ENCODE measurements at regions not wholly inside any gene's neighbourhood (a gene's known extent, or its start where the extent isn't known, plus 50 kb on each side); places are given as distances from the start of the nearest gene placed in this dataset.

- no peak for DNase-seq (ENCODE audit: low spot score)
These were observed 115.6 kb downstream of the IRS2 start for GRCh38 chr13:109670776-109671175.

- no peak for DNase-seq (ENCODE audit: low spot score)
These were observed 116.4 kb downstream of the IRS2 start for GRCh38 chr13:109669956-109670355.

GRCh38 chr13:109669234-109669612 lies 117.2 kb downstream of the IRS2 start:
- DNase-seq (ENCODE audit: low spot score), result no peak

- DNase-seq (ENCODE audit: low spot score), result peak; percentile 47
These were observed 117.8 kb downstream of the IRS2 start for GRCh38 chr13:109668433-109669233.

- peak; percentile 52 for DNase-seq (ENCODE audit: low spot score)
These were observed 118.5 kb downstream of the IRS2 start for GRCh38 chr13:109667807-109668291.

- no peak for DNase-seq (ENCODE audit: low spot score)
These were observed 119.3 kb downstream of the IRS2 start for GRCh38 chr13:109667056-109667455.

- DNase-seq (ENCODE audit: low spot score), result no peak
These were observed 119.7 kb downstream of the IRS2 start for GRCh38 chr13:109666656-109667055.

- DNase-seq (ENCODE audit: low spot score), result no peak
These were observed 120.6 kb downstream of the IRS2 start for GRCh38 chr13:109665781-109666249.

- no peak for DNase-seq (ENCODE audit: low spot score)
These were observed 121.1 kb downstream of the IRS2 start for GRCh38 chr13:109665240-109665639.

- peak; percentile 33 for DNase-seq (ENCODE audit: low spot score)
These were observed 129.0 kb downstream of the IRS2 start for GRCh38 chr13:109657395-109657794.

GRCh38 chr13:109656206-109656605 lies 130.2 kb downstream of the IRS2 start:
- no peak for DNase-seq (ENCODE audit: low spot score)

GRCh38 chr13:109655611-109656010 lies 130.8 kb downstream of the IRS2 start:
- DNase-seq (ENCODE audit: low spot score), result peak; percentile 30

- peak; percentile 39 for DNase-seq (ENCODE audit: low spot score)
These were observed 131.2 kb downstream of the IRS2 start for GRCh38 chr13:109655206-109655600.

- DNase-seq (ENCODE audit: low spot score), result no peak
These were observed 131.8 kb downstream of the IRS2 start for GRCh38 chr13:109654341-109655205.

- DNase-seq (ENCODE audit: low spot score), result no peak
These were observed 133.9 kb downstream of the IRS2 start for GRCh38 chr13:109652531-109652930.

- DNase-seq (ENCODE audit: low spot score), result no peak
These were observed 134.5 kb downstream of the IRS2 start for GRCh38 chr13:109651854-109652253.

- DNase-seq (ENCODE audit: low spot score), result no peak
These were observed 135.1 kb downstream of the IRS2 start for GRCh38 chr13:109651311-109651710.

- no peak for DNase-seq (ENCODE audit: low spot score)
These were observed 135.5 kb downstream of the IRS2 start for GRCh38 chr13:109650861-109651260.

- no peak for DNase-seq (ENCODE audit: low spot score)
These were observed 136.7 kb downstream of the IRS2 start for GRCh38 chr13:109649713-109650112.

- DNase-seq (ENCODE audit: low spot score), result no peak
These were observed 138.7 kb downstream of the IRS2 start for GRCh38 chr13:109647699-109648098.

GRCh38 chr13:109647053-109647452 lies 139.3 kb downstream of the IRS2 start:
- DNase-seq (ENCODE audit: low spot score), result no peak

GRCh38 chr13:109646423-109646822 lies 140.0 kb downstream of the IRS2 start:
- DNase-seq (ENCODE audit: low spot score), result no peak

Measured in SK-N-DZ (cell line).